Lower lobe of right lung (tissue), 2 donors: ENCODE measurements at regions not wholly inside any gene's neighbourhood (a gene's known extent, or its start where the extent isn't known, plus 50 kb on each side); places are given as distances from the start of the nearest gene placed in this dataset.
"Not testable (repeated sequence)": the region's sequence is repeated elsewhere in the genome, so short reads cannot be mapped to it uniquely, and the experiment has no call there.

ENCODE experiments used
- ATAC-seq, 2 donors: fragments of 200-7000 bp; cut with Tn5 transposase; one replicate each; pipeline ENCODE4 v1.9.1; 2020 to 2022; ENCODE audit warnings: mild to moderate bottlenecking in 2 of 2, moderate library complexity in 2 of 2
- DNase-seq: peaks from one replicate; pipeline ENCODE4 v3.0.0-alpha.2; 2020
- H3K27ac ChIP-seq: fragments of 200-600 bp; one replicate; pipeline ENCODE4 v1.8.0; 2022
- H3K27me3 ChIP-seq: fragments of 200-600 bp; one replicate; pipeline ENCODE4 v1.8.0; 2022; ENCODE audit warnings: low read depth
- H3K36me3 ChIP-seq: fragments of 200-600 bp; one replicate; pipeline ENCODE4 v1.8.0; 2022; ENCODE audit warnings: mild to moderate bottlenecking
- H3K4me1 ChIP-seq: fragments of 200-600 bp; one replicate; pipeline ENCODE4 v1.8.0; 2022
- H3K4me3 ChIP-seq: fragments of 200-600 bp; one replicate; pipeline ENCODE4 v1.8.0; 2022; ENCODE audit warnings: mild to moderate bottlenecking
- H3K9me3 ChIP-seq: fragments of 200-600 bp; one replicate; pipeline ENCODE4 v1.8.0; 2022
- CTCF ChIP-seq: fragments of 200-600 bp; IDR thresholded peaks from one replicate; pipeline ENCODE4 v1.8.0; 2022; ENCODE audit warnings: antibody characterized with exemption, mild to moderate bottlenecking
- intact Hi-C: fragments of 100-400 bp; cut with DNase I; formaldehyde crosslinking; loops from one replicate; pipeline ENCODE4 v1.11.0; 2022
- donor health status: DM: no; HTN: yes; CAD: no; lungs with severe emphysema.

GRCh38 chrX:137118536-137118935 is 84.7 kb upstream of the GPR101 start:
- no peak overlapping the region for H3K27ac ChIP-seq
- no peak overlapping the region for H3K4me3 ChIP-seq
- DNase-seq = no peak
- H3K36me3 ChIP-seq = no peaks in the 10 kb centered on the region
- intact Hi-C loops = no loop called here
- no peak for ATAC-seq
- no peaks in the 10 kb centered on the region for H3K9me3 ChIP-seq
- H3K27me3 ChIP-seq = no peaks in the 10 kb centered on the region
- TF ChIP-seq CTCF = no peak
- no peaks in the 10 kb centered on the region for H3K4me1 ChIP-seq

- no peak for TF ChIP-seq CTCF
- H3K4me1 ChIP-seq = no peaks in the 10 kb centered on the region
- no peaks in the 10 kb centered on the region for H3K36me3 ChIP-seq
- no peak for DNase-seq
- H3K27me3 ChIP-seq = no peaks in the 10 kb centered on the region
- no peaks in the 10 kb centered on the region for H3K9me3 ChIP-seq
- intact Hi-C loops = no loop called here
- no peak for ATAC-seq
- H3K4me3 ChIP-seq = no peak overlapping the region
- H3K27ac ChIP-seq = no peak overlapping the region
These were observed 84.3 kb upstream of the GPR101 start for GRCh38 chrX:137118136-137118535.

- H3K9me3 ChIP-seq, H3K27me3 ChIP-seq, H3K27ac ChIP-seq, ATAC-seq, intact Hi-C loops, DNase-seq, H3K4me1 ChIP-seq, H3K36me3 ChIP-seq, H3K4me3 ChIP-seq: not testable (repeated sequence)
These were observed 74.1 kb upstream of the GPR101 start for GRCh38 chrX:137107877-137108276.

GRCh38 chrX:137101273-137101990 is 67.6 kb upstream of the GPR101 start:
- Histone ChIP-seq H3K4me3 (no peak overlapping the region), H3K27me3 (no peaks in the 10 kb centered on the region), H3K4me1 (no peaks in the 10 kb centered on the region), H3K36me3 (no peaks in the 10 kb centered on the region), H3K9me3 (no peaks in the 10 kb centered on the region), H3K27ac (no peak overlapping the region)
- intact Hi-C loops = no loop called here
- no peak for TF ChIP-seq CTCF
- ATAC-seq (no peak), DNase-seq (no peak)
